SK-N-SH (cell line): ENCODE measurements at regions not wholly inside any gene's neighbourhood (a gene's known extent, or its start where the extent isn't known, plus 50 kb on each side); places are given as distances from the start of the nearest gene placed in this dataset.

Experiments used
- CTCF ChIA-PET: fragments of 300-600, 350-600 bp; formaldehyde crosslinking; extraction: SDS; loops from one replicate; lab custom pipeline; 2021; lab: Yijun Ruan, JAX
- POLR2A ChIA-PET: fragments of 350-600 bp; sonication (Branson Sonifier 250); formaldehyde crosslinking; extraction: SDS; loops from one replicate; lab custom pipeline; 2020; ENCODE audit warnings: antibody characterized with exemption, inconsistent platforms; lab: Yijun Ruan, JAX
- DNase-seq: peaks from one replicate; pipeline ENCODE4 v3.0.0; 2012
- H2AFZ ChIP-seq: fragments of 200-600 bp; sonication (generic); 2 replicates; pipeline ENCODE4 v1.8.1; 2016; ENCODE audit warnings: antibody characterized with exemption, mild to moderate bottlenecking, low read depth
- H3F3A ChIP-seq: fragments of 200-600 bp; sonication (generic); replicated peaks from 2 replicates; pipeline ENCODE3; 2016; ENCODE audit warnings: antibody characterized with exemption, mild to moderate bottlenecking; ENCODE audit not compliant: insufficient read depth
- H3K27ac ChIP-seq, 2 experiments: fragments of 200-500 bp in 1 of 2; fragments of 200-600 bp in 1 of 2; sonication (Bioruptor generic) in 1 of 2; sonication (generic), shearing (Covaris generic) in 1 of 2; 2 replicates each; pipeline versions ENCODE4 v1.5.1 to v1.6.1; 2014 to 2016; ENCODE audit warnings: low read depth in 2 of 2, inconsistent platforms in 1 of 2, low read length in 1 of 2, mild to moderate bottlenecking in 1 of 2, mixed read lengths in 1 of 2
- H3K27me3 ChIP-seq: fragments of 200-600 bp; sonication (generic), shearing (Covaris generic); 2 replicates; pipeline ENCODE4 v1.6.1; 2016; ENCODE audit warnings: mixed run types; ENCODE audit not compliant: insufficient read depth
- H3K36me3 ChIP-seq, 2 experiments: fragments of 200-500 bp in 1 of 2; fragments of 200-600 bp in 1 of 2; sonication (Bioruptor generic) in 1 of 2; sonication (generic) in 1 of 2; replicated peaks in 1 of 2; 2 replicates each; pipeline versions ENCODE3 to v1.5.1; 2014 to 2016; ENCODE audit warnings: low read length in 1 of 2, mild to moderate bottlenecking in 1 of 2; ENCODE audit not compliant: insufficient read depth in 2 of 2, control insufficient read depth in 1 of 2
- H3K4me1 ChIP-seq, 2 experiments: fragments of 200-500 bp in 1 of 2; fragments of 200-600 bp in 1 of 2; sonication (Bioruptor generic) in 1 of 2; sonication (generic), shearing (Covaris generic) in 1 of 2; 2 replicates each; pipeline versions ENCODE4 v1.5.1 to v1.6.1; 2014 to 2016; ENCODE audit warnings: low read depth in 1 of 2, low read length in 1 of 2, mixed run types in 1 of 2; ENCODE audit not compliant: insufficient read depth in 2 of 2, control insufficient read depth in 1 of 2
- H3K4me2 ChIP-seq: fragments of 200-600 bp; sonication (generic), shearing (Covaris generic); 2 replicates; pipeline ENCODE4 v1.6.1; 2017; ENCODE audit warnings: mixed run types
- H3K4me3 ChIP-seq, 2 experiments: fragments of 200-500 bp in 1 of 2; fragments of 200-600 bp in 1 of 2; sonication (Bioruptor generic) in 1 of 2; sonication (generic), shearing (Covaris generic) in 1 of 2; 2 replicates each; pipeline versions ENCODE4 v1.5.1 to v1.8.1; 2014 to 2016; ENCODE audit warnings: low read depth in 2 of 2, inconsistent platforms in 1 of 2, low read length in 1 of 2, mild to moderate bottlenecking in 1 of 2, mixed read lengths in 1 of 2, moderate library complexity in 1 of 2
- H3K79me2 ChIP-seq: fragments of 200-600 bp; sonication (generic); 2 replicates; pipeline ENCODE4 v1.8.1; 2017; ENCODE audit warnings: mild to moderate bottlenecking; ENCODE audit not compliant: insufficient read depth
- H3K9ac ChIP-seq: fragments of 200-600 bp; sonication (generic); 2 replicates; pipeline ENCODE4 v1.6.1; 2017; ENCODE audit warnings: mixed run types
- H3K9me2 ChIP-seq: fragments of 200-600 bp; sonication (generic); 2 replicates; pipeline ENCODE4 v1.6.1; 2017; ENCODE audit warnings: mixed run types
- H3K9me3 ChIP-seq: fragments of 200-600 bp; sonication (generic); 2 replicates; pipeline ENCODE4 v1.6.1; 2017; ENCODE audit warnings: mixed run types, mild to moderate bottlenecking, moderate library complexity
- H4K20me1 ChIP-seq: fragments of 200-600 bp; sonication (generic); 2 replicates; pipeline ENCODE4 v1.6.1; 2017; ENCODE audit warnings: mild to moderate bottlenecking, mixed run types; ENCODE audit not compliant: insufficient read depth
- CHD2 ChIP-seq: fragments of 150-350 bp; IDR thresholded peaks from 2 replicates; pipeline ENCODE4 v1.6.1; 2018; ENCODE audit warnings: low read length; ENCODE audit not compliant: partially characterized antibody
- ELF1 ChIP-seq: IDR thresholded peaks from 2 replicates; pipeline ENCODE4 v1.4.0; 2012
- EZH2phosphoT487 ChIP-seq: fragments of 200-600 bp; sonication (generic); IDR thresholded peaks from 2 replicates; pipeline ENCODE4 v1.6.1; 2017; ENCODE audit warnings: low read depth, mixed run types, mild to moderate bottlenecking, antibody characterized with exemption, moderate library complexity, borderline replicate concordance
- FOSL2 ChIP-seq: IDR thresholded peaks from 2 replicates; pipeline ENCODE4 v1.4.0; 2012; ENCODE audit warnings: low read depth, mild to moderate bottlenecking, moderate library complexity, borderline replicate concordance
- FOXJ3 ChIP-seq: sonication (generic); formaldehyde crosslinking; IDR thresholded peaks from 2 replicates; pipeline ENCODE4 v1.5.1; 2020; ENCODE audit warnings: mild to moderate bottlenecking, missing genetic modification reagents
- GABPA ChIP-seq: IDR thresholded peaks from 2 replicates; pipeline ENCODE4 v1.4.0; 2012; ENCODE audit warnings: low read depth, mild to moderate bottlenecking
- GATA2 ChIP-seq: sonication (generic); formaldehyde crosslinking; IDR thresholded peaks from 2 replicates; pipeline ENCODE4 v1.5.0; 2020; ENCODE audit warnings: mild to moderate bottlenecking, missing genetic modification reagents
- JUND ChIP-seq: IDR thresholded peaks from 2 replicates; pipeline ENCODE4 v1.4.0; 2012
- MEF2A ChIP-seq: IDR thresholded peaks from 2 replicates; pipeline ENCODE4 v1.4.0; 2012; ENCODE audit warnings: low read depth, borderline replicate concordance
- MXI1 ChIP-seq: IDR thresholded peaks from 2 replicates; pipeline ENCODE4 v1.6.1; 2012; ENCODE audit warnings: mild to moderate bottlenecking, low read depth, low read length, improper control_type of control experiment
- POLR2AphosphoS5 ChIP-seq: IDR thresholded peaks from 2 replicates; pipeline ENCODE4 v1.6.1; 2012; ENCODE audit warnings: low read depth, low read length
- RAD21 ChIP-seq: IDR thresholded peaks from 2 replicates; pipeline ENCODE4 v1.6.1; 2012; ENCODE audit warnings: mild to moderate bottlenecking, low read length
- RCOR1 ChIP-seq: fragments of 150-350 bp; IDR thresholded peaks from 2 replicates; pipeline ENCODE4 v1.6.1; 2017; ENCODE audit warnings: antibody characterized with exemption, low read length
- RFX5 ChIP-seq: IDR thresholded peaks from 2 replicates; pipeline ENCODE4 v1.6.1; 2012; ENCODE audit warnings: mild to moderate bottlenecking, improper control_type of control experiment, low read length
- SIN3A ChIP-seq: IDR thresholded peaks from 2 replicates; pipeline ENCODE4 v1.6.1; 2012; ENCODE audit warnings: low read depth, mild to moderate bottlenecking, low read length, moderate library complexity, borderline replicate concordance
- TAF1 ChIP-seq: IDR thresholded peaks from 2 replicates; pipeline ENCODE4 v1.6.1; 2012; ENCODE audit warnings: low read depth, mild to moderate bottlenecking, low read length, moderate library complexity, borderline replicate concordance
- TCF12 ChIP-seq: IDR thresholded peaks from 2 replicates; pipeline ENCODE4 v1.4.0; 2012
- WGBS: methylation state at CpG from one replicate; pipeline ENCODE4 v1.1.6; 2017; ENCODE audit warnings: low lambda C conversion rate; 5-methylcytosine and 5-hydroxymethylcytosine counted together
- TF ChIP-seq, protein P1 (sequence below): fragments of 150-350 bp; IDR thresholded peaks from 2 replicates; pipeline ENCODE4 v1.6.1; 2016; ENCODE audit warnings: mild to moderate bottlenecking, low read depth, low read length
- TF ChIP-seq, protein P2 (sequence below): IDR thresholded peaks from 2 replicates; pipeline ENCODE4; 2012
- TF ChIP-seq, protein P3 (sequence below): IDR thresholded peaks from 2 replicates; pipeline ENCODE4 v1.4.0; 2012; ENCODE audit warnings: low read depth, borderline replicate concordance
- TF ChIP-seq, protein P4 (sequence below): fragments of 200-600 bp; sonication (generic); IDR thresholded peaks from 2 replicates; pipeline ENCODE4 v1.6.1; 2017; ENCODE audit warnings: antibody characterized with exemption, mild to moderate bottlenecking, moderate library complexity
- TF ChIP-seq, protein P5 (sequence below): IDR thresholded peaks from 2 replicates; pipeline ENCODE4 v1.4.0; 2012; ENCODE audit warnings: low read depth

DNA sequence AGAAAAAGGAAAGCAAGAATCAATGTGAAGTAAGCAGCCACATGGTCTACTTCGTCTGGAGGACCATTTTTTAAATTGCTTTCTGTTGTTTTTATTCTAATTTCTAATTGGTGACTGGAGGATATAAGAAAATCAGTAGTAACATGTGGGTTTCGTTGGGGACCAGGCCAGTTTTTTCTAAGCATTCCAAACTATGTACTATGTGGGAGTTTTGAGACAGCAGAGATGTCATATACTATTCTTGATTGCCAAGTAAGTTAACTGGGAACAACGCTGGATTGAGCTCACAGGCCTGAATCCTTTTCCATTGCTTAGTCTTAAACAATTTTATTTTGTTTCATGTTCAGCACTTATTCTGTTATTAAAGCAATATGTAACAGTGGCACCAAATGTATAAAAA is 225.7 kb downstream of the TMEM167A start:
- H3K27ac ChIP-seq = no peak overlapping the region
- ChIA-PET POLR2A (no interaction called here), CTCF (no interaction called here)
- no peaks in the 10 kb centered on the region for H3K27me3 ChIP-seq
- no peak for DNase-seq
- no peaks in the 10 kb centered on the region for H4K20me1 ChIP-seq
- H2AFZ ChIP-seq = no peak overlapping the region
- 37% methylated on average over 3 of the region's 3 CpGs for WGBS
- no peaks in the 10 kb centered on the region for H3K9me2 ChIP-seq
- H3K4me1 ChIP-seq = peaks cover 0 to 3% of the 10 kb centered on the region in 2 experiments; a peak in 2 of 4 replicates
- no peaks in the 10 kb centered on the region for H3F3A ChIP-seq
- H3K9ac ChIP-seq = no peak overlapping the region
- no peak overlapping the region for H3K4me3 ChIP-seq
- no peaks in the 10 kb centered on the region for H3K9me3 ChIP-seq
- no peaks in the 10 kb centered on the region for H3K79me2 ChIP-seq
- no peaks in the 10 kb centered on the region for H3K36me3 ChIP-seq
- no peak overlapping the region for H3K4me2 ChIP-seq
- no peak for TF ChIP-seq EZH2phosphoT487
- TF ChIP-seq ELF1 = no peak
- TF ChIP-seq RCOR1 = no peak
- no peak for TF ChIP-seq RAD21
- TF ChIP-seq, protein P1, sequence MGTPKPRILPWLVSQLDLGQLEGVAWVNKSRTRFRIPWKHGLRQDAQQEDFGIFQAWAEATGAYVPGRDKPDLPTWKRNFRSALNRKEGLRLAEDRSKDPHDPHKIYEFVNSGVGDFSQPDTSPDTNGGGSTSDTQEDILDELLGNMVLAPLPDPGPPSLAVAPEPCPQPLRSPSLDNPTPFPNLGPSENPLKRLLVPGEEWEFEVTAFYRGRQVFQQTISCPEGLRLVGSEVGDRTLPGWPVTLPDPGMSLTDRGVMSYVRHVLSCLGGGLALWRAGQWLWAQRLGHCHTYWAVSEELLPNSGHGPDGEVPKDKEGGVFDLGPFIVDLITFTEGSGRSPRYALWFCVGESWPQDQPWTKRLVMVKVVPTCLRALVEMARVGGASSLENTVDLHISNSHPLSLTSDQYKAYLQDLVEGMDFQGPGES = no peak
- no peak for TF ChIP-seq MEF2A
- TF ChIP-seq MXI1 = no peak
- TF ChIP-seq FOXJ3 = no peak
- TF ChIP-seq, protein P2, sequence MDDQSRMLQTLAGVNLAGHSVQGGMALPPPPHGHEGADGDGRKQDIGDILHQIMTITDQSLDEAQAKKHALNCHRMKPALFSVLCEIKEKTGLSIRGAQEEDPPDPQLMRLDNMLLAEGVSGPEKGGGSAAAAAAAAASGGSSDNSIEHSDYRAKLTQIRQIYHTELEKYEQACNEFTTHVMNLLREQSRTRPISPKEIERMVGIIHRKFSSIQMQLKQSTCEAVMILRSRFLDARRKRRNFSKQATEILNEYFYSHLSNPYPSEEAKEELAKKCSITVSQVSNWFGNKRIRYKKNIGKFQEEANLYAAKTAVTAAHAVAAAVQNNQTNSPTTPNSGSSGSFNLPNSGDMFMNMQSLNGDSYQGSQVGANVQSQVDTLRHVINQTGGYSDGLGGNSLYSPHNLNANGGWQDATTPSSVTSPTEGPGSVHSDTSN = no peak
- TF ChIP-seq POLR2AphosphoS5 = no peak

DNA sequence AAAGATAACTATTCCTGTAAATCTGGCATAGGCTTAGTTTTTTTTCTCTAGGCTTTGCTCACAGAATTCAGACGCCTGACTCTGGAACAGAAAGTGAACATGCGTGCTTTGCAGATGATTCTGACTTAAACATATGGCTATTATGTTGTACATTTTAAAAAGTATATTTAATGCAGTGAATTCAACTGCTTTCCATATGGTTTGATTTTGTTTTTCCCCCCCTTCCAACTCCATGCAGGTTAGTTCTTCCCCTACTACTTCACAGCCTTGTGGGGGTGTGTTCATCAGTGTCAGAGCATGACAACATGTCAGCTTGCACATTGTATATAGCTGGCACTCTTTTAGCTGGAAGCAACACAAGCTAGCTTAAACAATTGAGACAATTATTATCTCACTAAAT is 226.8 kb downstream of the TMEM167A start:
- H3K9ac ChIP-seq = no peak overlapping the region
- no peaks in the 10 kb centered on the region for H3K79me2 ChIP-seq
- no peaks in the 10 kb centered on the region for H3K9me3 ChIP-seq
- no peaks in the 10 kb centered on the region for H3F3A ChIP-seq
- DNase-seq = no peak
- 80% methylated on average over 2 of the region's 2 CpGs for whole genome bisulfite sequencing
- H3K4me1 ChIP-seq = no peaks in the 10 kb centered on the region; a peak in 2 of 4 replicates
- ChIA-PET POLR2A (no interaction called here), CTCF (no interaction called here)
- no peak overlapping the region for H2AFZ ChIP-seq
- H4K20me1 ChIP-seq = no peaks in the 10 kb centered on the region
- no peak overlapping the region for H3K4me3 ChIP-seq
- H3K9me2 ChIP-seq = no peaks in the 10 kb centered on the region
- H3K4me2 ChIP-seq = no peak overlapping the region
- no peaks in the 10 kb centered on the region for H3K36me3 ChIP-seq
- no peak overlapping the region for H3K27ac ChIP-seq
- no peaks in the 10 kb centered on the region for H3K27me3 ChIP-seq
- TF ChIP-seq MXI1 (no peak), SIN3A (no peak), FOSL2 (no peak), RCOR1 (no peak), ELF1 (no peak), RFX5 (no peak), TAF1 (no peak), FOXJ3 (no peak), GABPA (no peak), CHD2 (no peak), GATA2 (CRISPR knock-in tag) (no peak), TCF12 (no peak), RAD21 (no peak), POLR2AphosphoS5 (no peak), JUND (no peak)
- TF ChIP-seq, protein P3, sequence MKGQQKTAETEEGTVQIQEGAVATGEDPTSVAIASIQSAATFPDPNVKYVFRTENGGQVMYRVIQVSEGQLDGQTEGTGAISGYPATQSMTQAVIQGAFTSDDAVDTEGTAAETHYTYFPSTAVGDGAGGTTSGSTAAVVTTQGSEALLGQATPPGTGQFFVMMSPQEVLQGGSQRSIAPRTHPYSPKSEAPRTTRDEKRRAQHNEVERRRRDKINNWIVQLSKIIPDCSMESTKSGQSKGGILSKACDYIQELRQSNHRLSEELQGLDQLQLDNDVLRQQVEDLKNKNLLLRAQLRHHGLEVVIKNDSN = no peak
- TF ChIP-seq, protein P4, sequence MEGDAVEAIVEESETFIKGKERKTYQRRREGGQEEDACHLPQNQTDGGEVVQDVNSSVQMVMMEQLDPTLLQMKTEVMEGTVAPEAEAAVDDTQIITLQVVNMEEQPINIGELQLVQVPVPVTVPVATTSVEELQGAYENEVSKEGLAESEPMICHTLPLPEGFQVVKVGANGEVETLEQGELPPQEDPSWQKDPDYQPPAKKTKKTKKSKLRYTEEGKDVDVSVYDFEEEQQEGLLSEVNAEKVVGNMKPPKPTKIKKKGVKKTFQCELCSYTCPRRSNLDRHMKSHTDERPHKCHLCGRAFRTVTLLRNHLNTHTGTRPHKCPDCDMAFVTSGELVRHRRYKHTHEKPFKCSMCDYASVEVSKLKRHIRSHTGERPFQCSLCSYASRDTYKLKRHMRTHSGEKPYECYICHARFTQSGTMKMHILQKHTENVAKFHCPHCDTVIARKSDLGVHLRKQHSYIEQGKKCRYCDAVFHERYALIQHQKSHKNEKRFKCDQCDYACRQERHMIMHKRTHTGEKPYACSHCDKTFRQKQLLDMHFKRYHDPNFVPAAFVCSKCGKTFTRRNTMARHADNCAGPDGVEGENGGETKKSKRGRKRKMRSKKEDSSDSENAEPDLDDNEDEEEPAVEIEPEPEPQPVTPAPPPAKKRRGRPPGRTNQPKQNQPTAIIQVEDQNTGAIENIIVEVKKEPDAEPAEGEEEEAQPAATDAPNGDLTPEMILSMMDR = no peak
- TF ChIP-seq, protein P1 = no peak
- TF ChIP-seq, protein P5, sequence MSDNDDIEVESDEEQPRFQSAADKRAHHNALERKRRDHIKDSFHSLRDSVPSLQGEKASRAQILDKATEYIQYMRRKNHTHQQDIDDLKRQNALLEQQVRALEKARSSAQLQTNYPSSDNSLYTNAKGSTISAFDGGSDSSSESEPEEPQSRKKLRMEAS = no peak
